ENCODE measurements at regions not wholly inside any gene's neighbourhood (a gene's known extent, or its start where the extent isn't known, plus 50 kb on each side); places are given as distances from the start of the nearest gene placed in this dataset.

DNA sequence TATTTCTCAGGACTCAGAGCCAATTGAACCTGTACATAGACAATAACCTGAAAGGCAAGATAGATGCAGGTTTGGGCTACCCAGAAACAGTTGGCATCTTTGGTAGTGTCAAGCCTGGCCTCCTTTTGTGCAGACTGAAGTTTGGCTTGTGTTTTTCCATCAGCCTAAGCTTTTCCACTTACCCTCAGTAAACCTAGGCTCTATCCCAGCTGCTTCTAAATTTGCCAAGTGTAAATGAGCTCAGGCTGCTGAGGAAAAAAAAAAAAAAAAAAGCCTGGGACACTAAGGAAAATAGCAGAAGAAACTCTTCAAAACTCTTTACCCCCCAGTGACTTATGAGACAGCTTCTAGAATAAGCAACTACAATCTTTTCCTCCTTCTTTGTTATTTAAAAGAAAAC, 316.3 kb upstream of the SORCS1 start:
- TF ChIP-seq MXI1 (conservative IDR thresholded peaks at IDR 0.05; ENCODE audit: poor library complexity, severe bottlenecking) (no peak), POLR2AphosphoS5 (IDR thresholded peaks at IDR 0.05) (no peak), EP300 (conservative IDR thresholded peaks at IDR 0.05; ENCODE audit: poor library complexity, severe bottlenecking) (no peak), EZH2 (IDR thresholded peaks at IDR 0.05; ENCODE audit: borderline replicate concordance, insufficient read depth, low read length, poor library complexity, severe bottlenecking) (no peak), SMC3 (conservative IDR thresholded peaks at IDR 0.05; ENCODE audit: poor library complexity) (no peak), TAF1 (IDR thresholded peaks at IDR 0.05; ENCODE audit: low read depth) (no peak), RAD21 (conservative IDR thresholded peaks at IDR 0.05) (no peak)
- TF ChIP-seq, protein P1, sequence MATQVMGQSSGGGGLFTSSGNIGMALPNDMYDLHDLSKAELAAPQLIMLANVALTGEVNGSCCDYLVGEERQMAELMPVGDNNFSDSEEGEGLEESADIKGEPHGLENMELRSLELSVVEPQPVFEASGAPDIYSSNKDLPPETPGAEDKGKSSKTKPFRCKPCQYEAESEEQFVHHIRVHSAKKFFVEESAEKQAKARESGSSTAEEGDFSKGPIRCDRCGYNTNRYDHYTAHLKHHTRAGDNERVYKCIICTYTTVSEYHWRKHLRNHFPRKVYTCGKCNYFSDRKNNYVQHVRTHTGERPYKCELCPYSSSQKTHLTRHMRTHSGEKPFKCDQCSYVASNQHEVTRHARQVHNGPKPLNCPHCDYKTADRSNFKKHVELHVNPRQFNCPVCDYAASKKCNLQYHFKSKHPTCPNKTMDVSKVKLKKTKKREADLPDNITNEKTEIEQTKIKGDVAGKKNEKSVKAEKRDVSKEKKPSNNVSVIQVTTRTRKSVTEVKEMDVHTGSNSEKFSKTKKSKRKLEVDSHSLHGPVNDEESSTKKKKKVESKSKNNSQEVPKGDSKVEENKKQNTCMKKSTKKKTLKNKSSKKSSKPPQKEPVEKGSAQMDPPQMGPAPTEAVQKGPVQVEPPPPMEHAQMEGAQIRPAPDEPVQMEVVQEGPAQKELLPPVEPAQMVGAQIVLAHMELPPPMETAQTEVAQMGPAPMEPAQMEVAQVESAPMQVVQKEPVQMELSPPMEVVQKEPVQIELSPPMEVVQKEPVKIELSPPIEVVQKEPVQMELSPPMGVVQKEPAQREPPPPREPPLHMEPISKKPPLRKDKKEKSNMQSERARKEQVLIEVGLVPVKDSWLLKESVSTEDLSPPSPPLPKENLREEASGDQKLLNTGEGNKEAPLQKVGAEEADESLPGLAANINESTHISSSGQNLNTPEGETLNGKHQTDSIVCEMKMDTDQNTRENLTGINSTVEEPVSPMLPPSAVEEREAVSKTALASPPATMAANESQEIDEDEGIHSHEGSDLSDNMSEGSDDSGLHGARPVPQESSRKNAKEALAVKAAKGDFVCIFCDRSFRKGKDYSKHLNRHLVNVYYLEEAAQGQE (IDR thresholded peaks at IDR 0.05; ENCODE audit: borderline replicate concordance): no peak
- TF ChIP-seq, protein P2, sequence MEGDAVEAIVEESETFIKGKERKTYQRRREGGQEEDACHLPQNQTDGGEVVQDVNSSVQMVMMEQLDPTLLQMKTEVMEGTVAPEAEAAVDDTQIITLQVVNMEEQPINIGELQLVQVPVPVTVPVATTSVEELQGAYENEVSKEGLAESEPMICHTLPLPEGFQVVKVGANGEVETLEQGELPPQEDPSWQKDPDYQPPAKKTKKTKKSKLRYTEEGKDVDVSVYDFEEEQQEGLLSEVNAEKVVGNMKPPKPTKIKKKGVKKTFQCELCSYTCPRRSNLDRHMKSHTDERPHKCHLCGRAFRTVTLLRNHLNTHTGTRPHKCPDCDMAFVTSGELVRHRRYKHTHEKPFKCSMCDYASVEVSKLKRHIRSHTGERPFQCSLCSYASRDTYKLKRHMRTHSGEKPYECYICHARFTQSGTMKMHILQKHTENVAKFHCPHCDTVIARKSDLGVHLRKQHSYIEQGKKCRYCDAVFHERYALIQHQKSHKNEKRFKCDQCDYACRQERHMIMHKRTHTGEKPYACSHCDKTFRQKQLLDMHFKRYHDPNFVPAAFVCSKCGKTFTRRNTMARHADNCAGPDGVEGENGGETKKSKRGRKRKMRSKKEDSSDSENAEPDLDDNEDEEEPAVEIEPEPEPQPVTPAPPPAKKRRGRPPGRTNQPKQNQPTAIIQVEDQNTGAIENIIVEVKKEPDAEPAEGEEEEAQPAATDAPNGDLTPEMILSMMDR (IDR thresholded peaks at IDR 0.05; ENCODE audit: poor library complexity, severe bottlenecking): no peak
